Testis (tissue), 2 donors: ENCODE measurements at regions not wholly inside any gene's neighbourhood (a gene's known extent, or its start where the extent isn't known, plus 50 kb on each side); places are given as distances from the start of the nearest gene placed in this dataset.

ENCODE experiments used
- POLR2A ChIP-seq: fragments of 450-650 bp; IDR thresholded peaks from one replicate; pipeline ENCODE4 v1.6.1; 2017; ENCODE audit warnings: antibody characterized with exemption, mild to moderate bottlenecking, moderate library complexity
- TF ChIP-seq, protein P1 (sequence below), 3 experiments: fragments of 450-650 bp in 2 of 3; fragments of 200-600 bp in 1 of 3; sonication (generic) in 1 of 3; IDR thresholded peaks; one replicate each; pipeline ENCODE4 v1.5.1; 2016 to 2019; ENCODE audit warnings: antibody characterized with exemption in 3 of 3, mild to moderate bottlenecking in 2 of 3, moderate library complexity in 1 of 3

DNA sequence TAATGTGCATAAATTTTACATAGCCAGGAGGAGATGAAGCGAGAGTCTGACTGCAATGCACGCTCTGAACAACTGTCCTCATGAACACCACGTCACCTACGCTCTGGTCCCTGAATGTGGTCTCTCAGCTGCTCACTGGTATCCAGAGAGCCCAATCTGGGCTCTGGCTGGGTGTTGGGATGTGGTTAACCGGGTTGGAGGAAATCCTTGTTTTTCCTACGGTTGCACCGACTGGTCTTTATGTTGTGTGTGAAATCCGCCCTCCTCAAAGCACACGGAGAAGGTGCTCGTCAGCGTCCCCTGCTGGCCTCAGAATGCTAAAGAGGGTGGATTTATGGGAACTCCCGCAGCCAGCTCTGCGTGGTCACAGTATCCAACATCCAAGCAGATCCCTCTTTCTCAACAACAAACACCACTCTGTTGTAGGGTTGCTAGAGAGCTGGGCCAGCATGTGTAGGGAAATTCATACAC lies 51.8 kb upstream of the FAM89A start:
- TF ChIP-seq, protein P1, sequence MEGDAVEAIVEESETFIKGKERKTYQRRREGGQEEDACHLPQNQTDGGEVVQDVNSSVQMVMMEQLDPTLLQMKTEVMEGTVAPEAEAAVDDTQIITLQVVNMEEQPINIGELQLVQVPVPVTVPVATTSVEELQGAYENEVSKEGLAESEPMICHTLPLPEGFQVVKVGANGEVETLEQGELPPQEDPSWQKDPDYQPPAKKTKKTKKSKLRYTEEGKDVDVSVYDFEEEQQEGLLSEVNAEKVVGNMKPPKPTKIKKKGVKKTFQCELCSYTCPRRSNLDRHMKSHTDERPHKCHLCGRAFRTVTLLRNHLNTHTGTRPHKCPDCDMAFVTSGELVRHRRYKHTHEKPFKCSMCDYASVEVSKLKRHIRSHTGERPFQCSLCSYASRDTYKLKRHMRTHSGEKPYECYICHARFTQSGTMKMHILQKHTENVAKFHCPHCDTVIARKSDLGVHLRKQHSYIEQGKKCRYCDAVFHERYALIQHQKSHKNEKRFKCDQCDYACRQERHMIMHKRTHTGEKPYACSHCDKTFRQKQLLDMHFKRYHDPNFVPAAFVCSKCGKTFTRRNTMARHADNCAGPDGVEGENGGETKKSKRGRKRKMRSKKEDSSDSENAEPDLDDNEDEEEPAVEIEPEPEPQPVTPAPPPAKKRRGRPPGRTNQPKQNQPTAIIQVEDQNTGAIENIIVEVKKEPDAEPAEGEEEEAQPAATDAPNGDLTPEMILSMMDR (IDR thresholded peaks at IDR 0.05): peak in 2 of 3 experiments; percentile 7 to 22
- TF ChIP-seq POLR2A: no peak
